GM12872 (cell line): ENCODE measurements at regions not wholly inside any gene's neighbourhood (a gene's known extent, or its start where the extent isn't known, plus 50 kb on each side); places are given as distances from the start of the nearest gene placed in this dataset.

Experiments
- CTCF ChIP-seq: IDR thresholded peaks from 3 replicates; pipeline ENCODE4 v1.5.1; 2011; ENCODE audit warnings: low read depth, mild to moderate bottlenecking, low read length, moderate library complexity; ENCODE audit not compliant: insufficient read depth

- 0 out of 3 replicates have a peak, but pooled peaks have one; percentile 10 for TF ChIP-seq CTCF
Measured at GRCh38 chr17:13306310-13306962, 288.6 kb upstream of the ELAC2 start.

GRCh38 chr17:13302983-13303382, 285.2 kb upstream of the ELAC2 start:
- TF ChIP-seq CTCF: no peak

- TF ChIP-seq CTCF: no peak
Measured at GRCh38 chr17:13302419-13302818, 284.6 kb upstream of the ELAC2 start.

- no peak for TF ChIP-seq CTCF
Measured at GRCh38 chr17:13297183-13297582, 279.4 kb upstream of the ELAC2 start.

- no peak for TF ChIP-seq CTCF
Measured at GRCh38 chr17:13293421-13293820, 275.6 kb upstream of the ELAC2 start.

- no peak for TF ChIP-seq CTCF
Measured at GRCh38 chr17:13292291-13292690, 274.5 kb upstream of the ELAC2 start.

- TF ChIP-seq CTCF: no peak
Measured at GRCh38 chr17:13288248-13288647, 270.4 kb upstream of the ELAC2 start.
